ENCODE measurements at regions not wholly inside any gene's neighbourhood (a gene's known extent, or its start where the extent isn't known, plus 50 kb on each side); places are given as distances from the start of the nearest gene placed in this dataset.

GRCh38 chr17:72406498-72406897 lies 285.7 kb downstream of the SOX9 start:
- Mint-ChIP-seq H3K36me3 (no peaks in the 10 kb centered on the region), H3K27me3 (no peaks in the 10 kb centered on the region), H3K4me3 (no peak overlapping the region), H3K27ac (peak overlapping the region in 1 of 3 donors; percentile 79), H3K4me1 (peaks cover 0 to 13% (median 10%) of the 10 kb centered on the region in 3 donors), H3K9me3 (no peaks in the 10 kb centered on the region)

- Mint-ChIP-seq H3K27me3 (no peaks in the 10 kb centered on the region), H3K36me3 (no peaks in the 10 kb centered on the region), H3K4me3 (peak overlapping the region in 1 of 4 donors; percentile 82), H3K9me3 (no peaks in the 10 kb centered on the region), H3K27ac (peak overlapping the region in 2 of 3 donors; percentile 35 to 79), H3K4me1 (peaks cover 0 to 13% (median 10%) of the 10 kb centered on the region in 3 donors)
Observed at GRCh38 chr17:72407336-72407909, 286.6 kb downstream of the SOX9 start.

- H3K9me3 Mint-ChIP-seq = no peaks in the 10 kb centered on the region
- no peak overlapping the region for H3K4me3 Mint-ChIP-seq
- peaks cover 0 to 13% (median 10%) of the 10 kb centered on the region in 3 donors for H3K4me1 Mint-ChIP-seq
- no peaks in the 10 kb centered on the region for H3K27me3 Mint-ChIP-seq
- H3K36me3 Mint-ChIP-seq = no peaks in the 10 kb centered on the region
- H3K27ac Mint-ChIP-seq = no peak overlapping the region
Observed at GRCh38 chr17:72407931-72408330, 287.1 kb downstream of the SOX9 start.

GRCh38 chr17:72408641-72409040 lies 287.8 kb downstream of the SOX9 start:
- Mint-ChIP-seq H3K27me3 (no peaks in the 10 kb centered on the region), H3K36me3 (no peaks in the 10 kb centered on the region), H3K4me1 (peaks cover 0 to 13% (median 10%) of the 10 kb centered on the region in 3 donors), H3K9me3 (no peaks in the 10 kb centered on the region), H3K4me3 (no peak overlapping the region), H3K27ac (peak overlapping the region in 1 of 3 donors; percentile 19)

- no peak overlapping the region for H3K27ac Mint-ChIP-seq
- H3K4me1 Mint-ChIP-seq = peaks cover 0 to 13% (median 10%) of the 10 kb centered on the region in 3 donors
- H3K4me3 Mint-ChIP-seq = no peak overlapping the region
- H3K9me3 Mint-ChIP-seq = no peaks in the 10 kb centered on the region
- H3K27me3 Mint-ChIP-seq = no peaks in the 10 kb centered on the region
- no peaks in the 10 kb centered on the region for H3K36me3 Mint-ChIP-seq
Observed at GRCh38 chr17:72409405-72410002, 288.7 kb downstream of the SOX9 start.

- Mint-ChIP-seq H3K27me3 (no peaks in the 10 kb centered on the region), H3K27ac (no peak overlapping the region), H3K9me3 (peaks cover 0 to 2% (median 0%) of the 10 kb centered on the region in 3 donors), H3K4me1 (peaks cover 0 to 13% (median 10%) of the 10 kb centered on the region in 3 donors), H3K36me3 (no peaks in the 10 kb centered on the region), H3K4me3 (no peak overlapping the region)
Observed at GRCh38 chr17:72411124-72411563, 290.3 kb downstream of the SOX9 start.

- Mint-ChIP-seq H3K36me3 (peaks cover 2% of the 10 kb centered on the region), H3K4me1 (peaks cover 0 to 4% (median 2%) of the 10 kb centered on the region in 3 donors), H3K4me3 (no peak overlapping the region), H3K9me3 (peaks cover 1 to 6% (median 5%) of the 10 kb centered on the region in 3 donors), H3K27ac (no peak overlapping the region), H3K27me3 (no peaks in the 10 kb centered on the region)
Observed at GRCh38 chr17:72412650-72413076, 291.8 kb downstream of the SOX9 start.

GRCh38 chr17:72413077-72414031 lies 292.5 kb downstream of the SOX9 start:
- H3K27ac Mint-ChIP-seq = no peak overlapping the region
- peaks cover 1 to 9% (median 6%) of the 10 kb centered on the region in 3 donors for H3K9me3 Mint-ChIP-seq
- no peaks in the 10 kb centered on the region for H3K27me3 Mint-ChIP-seq
- no peaks in the 10 kb centered on the region for H3K4me1 Mint-ChIP-seq
- peaks cover 2% of the 10 kb centered on the region for H3K36me3 Mint-ChIP-seq
- H3K4me3 Mint-ChIP-seq = no peak overlapping the region

- Mint-ChIP-seq H3K27ac (no peak overlapping the region), H3K27me3 (no peaks in the 10 kb centered on the region), H3K4me3 (no peak overlapping the region), H3K36me3 (peaks cover 2% of the 10 kb centered on the region), H3K4me1 (no peaks in the 10 kb centered on the region), H3K9me3 (peaks cover 1 to 14% (median 6%) of the 10 kb centered on the region in 3 donors)
Observed at GRCh38 chr17:72414032-72414396, 293.2 kb downstream of the SOX9 start.

- Mint-ChIP-seq H3K4me3 (no peak overlapping the region), H3K4me1 (peaks cover 0 to 8% (median 5%) of the 10 kb centered on the region in 3 donors), H3K36me3 (peaks cover 2% of the 10 kb centered on the region), H3K27me3 (no peaks in the 10 kb centered on the region), H3K27ac (no peak overlapping the region), H3K9me3 (peaks cover 1 to 14% (median 6%) of the 10 kb centered on the region in 3 donors)
Observed at GRCh38 chr17:72414967-72415853, 294.4 kb downstream of the SOX9 start.

GRCh38 chr17:72416054-72416675 lies 295.3 kb downstream of the SOX9 start:
- Mint-ChIP-seq H3K36me3 (peaks cover 2% of the 10 kb centered on the region), H3K9me3 (peaks cover 1 to 14% (median 6%) of the 10 kb centered on the region in 3 donors), H3K27ac (no peak overlapping the region), H3K4me1 (peaks cover 0 to 9% (median 6%) of the 10 kb centered on the region in 3 donors), H3K27me3 (no peaks in the 10 kb centered on the region), H3K4me3 (no peak overlapping the region)

- Mint-ChIP-seq H3K36me3 (peaks cover 2% of the 10 kb centered on the region), H3K27ac (no peak overlapping the region), H3K4me3 (no peak overlapping the region)
Observed at GRCh38 chr17:72416905-72417304, 296.1 kb downstream of the SOX9 start.

GRCh38 chr17:72417627-72418026 lies 296.8 kb downstream of the SOX9 start:
- peaks cover 1 to 14% (median 7%) of the 10 kb centered on the region in 3 donors for H3K9me3 Mint-ChIP-seq
- peaks cover 2% of the 10 kb centered on the region for H3K36me3 Mint-ChIP-seq
- no peaks in the 10 kb centered on the region for H3K27me3 Mint-ChIP-seq
- no peak overlapping the region for H3K27ac Mint-ChIP-seq
- H3K4me3 Mint-ChIP-seq = no peak overlapping the region
- peaks cover 9 to 21% (median 11%) of the 10 kb centered on the region in 3 donors for H3K4me1 Mint-ChIP-seq

More at GRCh38 chr17:72416905-72417304, 296.1 kb downstream of the SOX9 start:
- Mint-ChIP-seq H3K4me1 (peaks cover 6 to 16% (median 6%) of the 10 kb centered on the region in 3 donors), H3K27me3 (no peaks in the 10 kb centered on the region), H3K9me3 (peaks cover 1 to 14% (median 6%) of the 10 kb centered on the region in 3 donors)

Measured in IgD-negative memory B cell (primary cell).